ENCODE measurements at regions not wholly inside any gene's neighbourhood (a gene's known extent, or its start where the extent isn't known, plus 50 kb on each side); places are given as distances from the start of the nearest gene placed in this dataset.
"Not testable (repeated sequence)": the region's sequence is repeated elsewhere in the genome, so short reads cannot be mapped to it uniquely, and the experiment has no call there.

GRCh38 chr1:109857702-109858101 is 52.9 kb upstream of the CSF1 start:
- not testable (repeated sequence) for H3K36me3 ChIP-seq (ENCODE audit: control insufficient read depth, insufficient read depth, low read length); H3K27ac ChIP-seq (ENCODE audit: low read depth, low read length); DNase-seq (ENCODE audit: low read depth in 4 of 6, low spot score in 6 of 6); H3K4me3 ChIP-seq (ENCODE audit: low read depth, low read length); H3K9me3 ChIP-seq (ENCODE audit: control insufficient read depth, insufficient read depth, low read length); H3K4me1 ChIP-seq (ENCODE audit: control insufficient read depth, insufficient read depth, low read length); H3K27me3 ChIP-seq (ENCODE audit: control insufficient read depth, insufficient read depth, low read length)
- WGBS (ENCODE audit: insufficient coverage), result 0% methylated on average over 1 of the region's 3 CpGs

- not testable (repeated sequence) for H3K36me3 ChIP-seq (ENCODE audit: control insufficient read depth, insufficient read depth, low read length); DNase-seq (ENCODE audit: low read depth in 4 of 6, low spot score in 6 of 6); H3K27ac ChIP-seq (ENCODE audit: low read depth, low read length); H3K4me1 ChIP-seq (ENCODE audit: control insufficient read depth, insufficient read depth, low read length); H3K9me3 ChIP-seq (ENCODE audit: control insufficient read depth, insufficient read depth, low read length); H3K27me3 ChIP-seq (ENCODE audit: control insufficient read depth, insufficient read depth, low read length); H3K4me3 ChIP-seq (ENCODE audit: low read depth, low read length)
- WGBS (ENCODE audit: insufficient coverage), result 94% methylated on average over 4 of the region's 6 CpGs
Measured at GRCh38 chr1:109855986-109856385, 54.7 kb upstream of the CSF1 start.

GRCh38 chr1:109853972-109854371 is 56.7 kb upstream of the CSF1 start:
- not testable (repeated sequence) for H3K36me3 ChIP-seq (ENCODE audit: control insufficient read depth, insufficient read depth, low read length); H3K9me3 ChIP-seq (ENCODE audit: control insufficient read depth, insufficient read depth, low read length); H3K27me3 ChIP-seq (ENCODE audit: control insufficient read depth, insufficient read depth, low read length); DNase-seq (ENCODE audit: low read depth in 4 of 6, low spot score in 6 of 6); H3K27ac ChIP-seq (ENCODE audit: low read depth, low read length); H3K4me3 ChIP-seq (ENCODE audit: low read depth, low read length); H3K4me1 ChIP-seq (ENCODE audit: control insufficient read depth, insufficient read depth, low read length)
- WGBS (ENCODE audit: insufficient coverage), result 92% methylated on average over 2 of the region's 2 CpGs

GRCh38 chr1:109852221-109853015 is 58.2 kb upstream of the CSF1 start:
- not testable (repeated sequence) for H3K9me3 ChIP-seq (ENCODE audit: control insufficient read depth, insufficient read depth, low read length); H3K36me3 ChIP-seq (ENCODE audit: control insufficient read depth, insufficient read depth, low read length); H3K4me1 ChIP-seq (ENCODE audit: control insufficient read depth, insufficient read depth, low read length); H3K27ac ChIP-seq (ENCODE audit: low read depth, low read length); DNase-seq (ENCODE audit: low read depth in 4 of 6, low spot score in 6 of 6); H3K27me3 ChIP-seq (ENCODE audit: control insufficient read depth, insufficient read depth, low read length); H3K4me3 ChIP-seq (ENCODE audit: low read depth, low read length)
- 76% methylated on average over 6 of the region's 12 CpGs for WGBS (ENCODE audit: insufficient coverage)

GRCh38 chr1:109850827-109851226 is 59.8 kb upstream of the CSF1 start:
- no peak overlapping the region for H3K4me3 ChIP-seq (ENCODE audit: low read depth, low read length)
- H3K9me3 ChIP-seq (ENCODE audit: control insufficient read depth, insufficient read depth, low read length), result no peaks in the 10 kb centered on the region
- no peaks in the 10 kb centered on the region for H3K27me3 ChIP-seq (ENCODE audit: control insufficient read depth, insufficient read depth, low read length)
- 99% methylated on average over 4 of the region's 4 CpGs for WGBS (ENCODE audit: insufficient coverage)
- DNase-seq (ENCODE audit: low read depth in 4 of 6, low spot score in 6 of 6), result no peak
- H3K36me3 ChIP-seq (ENCODE audit: control insufficient read depth, insufficient read depth, low read length), result no peaks in the 10 kb centered on the region
- H3K27ac ChIP-seq (ENCODE audit: low read depth, low read length), result no peak overlapping the region
- no peaks in the 10 kb centered on the region for H3K4me1 ChIP-seq (ENCODE audit: control insufficient read depth, insufficient read depth, low read length)

- Histone ChIP-seq H3K4me1 (ENCODE audit: control insufficient read depth, insufficient read depth, low read length) (no peaks in the 10 kb centered on the region), H3K4me3 (ENCODE audit: low read depth, low read length) (no peak overlapping the region), H3K27ac (ENCODE audit: low read depth, low read length) (no peak overlapping the region), H3K27me3 (ENCODE audit: control insufficient read depth, insufficient read depth, low read length) (no peaks in the 10 kb centered on the region), H3K9me3 (ENCODE audit: control insufficient read depth, insufficient read depth, low read length) (no peaks in the 10 kb centered on the region), H3K36me3 (ENCODE audit: control insufficient read depth, insufficient read depth, low read length) (no peaks in the 10 kb centered on the region)
- DNase-seq (ENCODE audit: low read depth in 4 of 6, low spot score in 6 of 6), result no peak
- WGBS (ENCODE audit: insufficient coverage), result 96% methylated on average over 3 of the region's 4 CpGs
Measured at GRCh38 chr1:109850194-109850593, 60.5 kb upstream of the CSF1 start.

GRCh38 chr1:109849655-109850054 is 61.0 kb upstream of the CSF1 start:
- WGBS (ENCODE audit: insufficient coverage), result 91% methylated on average over 6 of the region's 6 CpGs
- Histone ChIP-seq H3K27me3 (ENCODE audit: control insufficient read depth, insufficient read depth, low read length) (no peaks in the 10 kb centered on the region), H3K4me3 (ENCODE audit: low read depth, low read length) (no peak overlapping the region), H3K4me1 (ENCODE audit: control insufficient read depth, insufficient read depth, low read length) (no peaks in the 10 kb centered on the region), H3K9me3 (ENCODE audit: control insufficient read depth, insufficient read depth, low read length) (no peaks in the 10 kb centered on the region), H3K27ac (ENCODE audit: low read depth, low read length) (no peak overlapping the region), H3K36me3 (ENCODE audit: control insufficient read depth, insufficient read depth, low read length) (no peaks in the 10 kb centered on the region)
- DNase-seq (ENCODE audit: low read depth in 4 of 6, low spot score in 6 of 6), result no peak

GRCh38 chr1:109847251-109847650 is 63.4 kb upstream of the CSF1 start:
- Histone ChIP-seq H3K9me3 (ENCODE audit: control insufficient read depth, insufficient read depth, low read length) (no peaks in the 10 kb centered on the region), H3K27ac (ENCODE audit: low read depth, low read length) (no peak overlapping the region), H3K4me1 (ENCODE audit: control insufficient read depth, insufficient read depth, low read length) (no peaks in the 10 kb centered on the region), H3K4me3 (ENCODE audit: low read depth, low read length) (no peak overlapping the region), H3K36me3 (ENCODE audit: control insufficient read depth, insufficient read depth, low read length) (no peaks in the 10 kb centered on the region), H3K27me3 (ENCODE audit: control insufficient read depth, insufficient read depth, low read length) (no peaks in the 10 kb centered on the region)
- no peak for DNase-seq (ENCODE audit: low read depth in 4 of 6, low spot score in 6 of 6)
- WGBS (ENCODE audit: insufficient coverage), result 81% methylated on average over 3 of the region's 7 CpGs

GRCh38 chr1:109846846-109847245 is 63.8 kb upstream of the CSF1 start:
- no peaks in the 10 kb centered on the region for H3K36me3 ChIP-seq (ENCODE audit: control insufficient read depth, insufficient read depth, low read length)
- no peaks in the 10 kb centered on the region for H3K27me3 ChIP-seq (ENCODE audit: control insufficient read depth, insufficient read depth, low read length)
- DNase-seq (ENCODE audit: low read depth in 4 of 6, low spot score in 6 of 6), result no peak
- no peak overlapping the region for H3K4me3 ChIP-seq (ENCODE audit: low read depth, low read length)
- H3K27ac ChIP-seq (ENCODE audit: low read depth, low read length), result no peak overlapping the region
- WGBS (ENCODE audit: insufficient coverage), result 100% methylated on average over 3 of the region's 4 CpGs
- no peaks in the 10 kb centered on the region for H3K9me3 ChIP-seq (ENCODE audit: control insufficient read depth, insufficient read depth, low read length)
- H3K4me1 ChIP-seq (ENCODE audit: control insufficient read depth, insufficient read depth, low read length), result no peaks in the 10 kb centered on the region

GRCh38 chr1:109846162-109846561 is 64.5 kb upstream of the CSF1 start:
- DNase-seq (ENCODE audit: low read depth in 4 of 6, low spot score in 6 of 6), result no peak
- 80% methylated on average over 1 of the region's 3 CpGs for WGBS (ENCODE audit: insufficient coverage)
- Histone ChIP-seq H3K27me3 (ENCODE audit: control insufficient read depth, insufficient read depth, low read length) (no peaks in the 10 kb centered on the region), H3K27ac (ENCODE audit: low read depth, low read length) (no peak overlapping the region), H3K4me1 (ENCODE audit: control insufficient read depth, insufficient read depth, low read length) (no peaks in the 10 kb centered on the region), H3K4me3 (ENCODE audit: low read depth, low read length) (no peak overlapping the region), H3K9me3 (ENCODE audit: control insufficient read depth, insufficient read depth, low read length) (no peaks in the 10 kb centered on the region), H3K36me3 (ENCODE audit: control insufficient read depth, insufficient read depth, low read length) (no peaks in the 10 kb centered on the region)
